ENCODE measurements at regions not wholly inside any gene's neighbourhood (a gene's known extent, or its start where the extent isn't known, plus 50 kb on each side); places are given as distances from the start of the nearest gene placed in this dataset.

GRCh38 chr2:145016711-145017110 lies 496.8 kb upstream of the ZEB2 start:
- Histone ChIP-seq H3K4me1 (ENCODE audit: low read depth) (peaks cover 11% of the 10 kb centered on the region), H3K9me3 (ENCODE audit: low read depth) (no peaks in the 10 kb centered on the region), H3K36me3 (no peaks in the 10 kb centered on the region), H3K27me3 (no peaks in the 10 kb centered on the region), H3K27ac (no peak overlapping the region), H3K4me3 (no peak overlapping the region)
- DNase-seq (ENCODE audit: low read depth in 1 of 2, low spot score in 1 of 2) = peak in 1 of 2 donors; percentile 23
- no peak for TF ChIP-seq CTCF (IDR thresholded peaks at IDR 0.05; ENCODE audit: low read depth, low read length)

GRCh38 chr2:145015561-145015960 lies 495.6 kb upstream of the ZEB2 start:
- no peak overlapping the region for H3K27ac ChIP-seq

GRCh38 chr2:145012806-145013205 lies 492.9 kb upstream of the ZEB2 start:
- no peak for DNase-seq (ENCODE audit: low read depth in 1 of 2, low spot score in 1 of 2)
- Histone ChIP-seq H3K27ac (no peak overlapping the region), H3K4me3 (no peak overlapping the region), H3K9me3 (ENCODE audit: low read depth) (no peaks in the 10 kb centered on the region), H3K4me1 (ENCODE audit: low read depth) (peaks cover 11% of the 10 kb centered on the region), H3K36me3 (no peaks in the 10 kb centered on the region), H3K27me3 (no peaks in the 10 kb centered on the region)
- no peak for TF ChIP-seq CTCF (IDR thresholded peaks at IDR 0.05; ENCODE audit: low read depth, low read length)

More at GRCh38 chr2:145015561-145015960, 495.6 kb upstream of the ZEB2 start:
- no peak overlapping the region for H3K4me3 ChIP-seq
- H3K9me3 ChIP-seq (ENCODE audit: low read depth) = no peaks in the 10 kb centered on the region
- TF ChIP-seq CTCF (IDR thresholded peaks at IDR 0.05; ENCODE audit: low read depth, low read length) = no peak
- no peaks in the 10 kb centered on the region for H3K36me3 ChIP-seq
- no peaks in the 10 kb centered on the region for H3K27me3 ChIP-seq
- no peak for DNase-seq (ENCODE audit: low read depth in 1 of 2, low spot score in 1 of 2)
- peaks cover 11% of the 10 kb centered on the region for H3K4me1 ChIP-seq (ENCODE audit: low read depth)

GRCh38 chr2:145012214-145012670 lies 492.3 kb upstream of the ZEB2 start:
- peak in 1 of 2 donors; percentile 62 for DNase-seq (ENCODE audit: low read depth in 1 of 2, low spot score in 1 of 2)
- H3K27ac ChIP-seq = no peak overlapping the region
- no peak overlapping the region for H3K4me3 ChIP-seq
- peaks cover 11% of the 10 kb centered on the region for H3K4me1 ChIP-seq (ENCODE audit: low read depth)
- H3K36me3 ChIP-seq = no peaks in the 10 kb centered on the region
- H3K27me3 ChIP-seq = no peaks in the 10 kb centered on the region
- TF ChIP-seq CTCF (IDR thresholded peaks at IDR 0.05; ENCODE audit: low read depth, low read length) = no peak
- no peaks in the 10 kb centered on the region for H3K9me3 ChIP-seq (ENCODE audit: low read depth)

GRCh38 chr2:145010635-145011034 lies 490.7 kb upstream of the ZEB2 start:
- H3K4me1 ChIP-seq (ENCODE audit: low read depth) = peaks cover 11% of the 10 kb centered on the region
- DNase-seq (ENCODE audit: low read depth in 1 of 2, low spot score in 1 of 2) = no peak
- no peak for TF ChIP-seq CTCF (IDR thresholded peaks at IDR 0.05; ENCODE audit: low read depth, low read length)
- no peak overlapping the region for H3K4me3 ChIP-seq
- H3K27ac ChIP-seq = no peak overlapping the region
- no peaks in the 10 kb centered on the region for H3K36me3 ChIP-seq
- no peaks in the 10 kb centered on the region for H3K9me3 ChIP-seq (ENCODE audit: low read depth)
- H3K27me3 ChIP-seq = no peaks in the 10 kb centered on the region

GRCh38 chr2:145007960-145008263 lies 488.0 kb upstream of the ZEB2 start:
- no peak overlapping the region for H3K4me3 ChIP-seq
- H3K27me3 ChIP-seq = no peaks in the 10 kb centered on the region
- H3K9me3 ChIP-seq (ENCODE audit: low read depth) = no peaks in the 10 kb centered on the region
- no peak overlapping the region for H3K27ac ChIP-seq
- no peaks in the 10 kb centered on the region for H3K36me3 ChIP-seq
- peaks cover 10% of the 10 kb centered on the region for H3K4me1 ChIP-seq (ENCODE audit: low read depth)
- no peak for DNase-seq (ENCODE audit: low read depth in 1 of 2, low spot score in 1 of 2)
- TF ChIP-seq CTCF (IDR thresholded peaks at IDR 0.05; ENCODE audit: low read depth, low read length) = no peak
